GM23338 (cell line): ENCODE measurements at regions not wholly inside any gene's neighbourhood (a gene's known extent, or its start where the extent isn't known, plus 50 kb on each side); places are given as distances from the start of the nearest gene placed in this dataset.

Experiments
- ATAC-seq: fragments of 200-7000 bp; cut with Tn5 transposase; 3 replicates; pipeline ENCODE4 v1.9.1; 2020
- DNase-seq: peaks from one replicate; pipeline ENCODE4 v3.0.0-alpha.2; 2015; ENCODE audit warnings: low spot score
- H2AFZ ChIP-seq: fragments of 200-600 bp; sonication (generic); 2 replicates; pipeline ENCODE4 v1.8.0; 2016; ENCODE audit warnings: antibody characterized with exemption, mild to moderate bottlenecking, moderate library complexity
- H3F3A ChIP-seq: fragments of 200-600 bp; sonication (generic); replicated peaks from 2 replicates; pipeline ENCODE4 v1.8.0; 2017; ENCODE audit warnings: antibody characterized with exemption, mixed run types, low read depth
- H3K27ac ChIP-seq: fragments of 200-600 bp; sonication (generic); 2 replicates; pipeline ENCODE4 v1.6.1; 2016; ENCODE audit warnings: low read depth
- H3K27me3 ChIP-seq: fragments of 200-600 bp; sonication (generic); 2 replicates; pipeline ENCODE4 v1.8.0; 2016; ENCODE audit warnings: mild to moderate bottlenecking, mixed run types, moderate library complexity; ENCODE audit not compliant: insufficient read depth
- H3K36me3 ChIP-seq: fragments of 200-600 bp; sonication (generic); 2 replicates; pipeline ENCODE4 v1.8.0; 2016; ENCODE audit warnings: mild to moderate bottlenecking; ENCODE audit not compliant: insufficient read depth
- H3K4me1 ChIP-seq: fragments of 200-600 bp; sonication (generic); 2 replicates; pipeline ENCODE4 v1.8.0; 2016; ENCODE audit warnings: mild to moderate bottlenecking, moderate library complexity; ENCODE audit not compliant: insufficient read depth
- H3K4me2 ChIP-seq: fragments of 200-600 bp; sonication (generic); 2 replicates; pipeline ENCODE4 v1.7.1; 2017; ENCODE audit warnings: mixed run types
- H3K4me3 ChIP-seq: fragments of 200-600 bp; sonication (generic); 2 replicates; pipeline ENCODE4 v1.6.1; 2016; ENCODE audit warnings: mixed run types
- H3K79me2 ChIP-seq: fragments of 200-600 bp; sonication (generic); replicated peaks from 2 replicates; pipeline ENCODE4 v1.8.0; 2017; ENCODE audit warnings: mild to moderate bottlenecking; ENCODE audit not compliant: insufficient read depth
- H3K9me2 ChIP-seq: fragments of 200-600 bp; sonication (generic); 2 replicates; pipeline ENCODE4 v1.8.0; 2017; ENCODE audit not compliant: insufficient read depth
- H4K20me1 ChIP-seq: fragments of 200-600 bp; sonication (generic); replicated peaks from 2 replicates; pipeline ENCODE4 v1.8.0; 2017; ENCODE audit warnings: mild to moderate bottlenecking; ENCODE audit not compliant: insufficient read depth
- H3K27ac Mint-ChIP-seq: 2 replicates; pipeline ENCODE4 v1.8.0; 2020; ENCODE audit warnings: inconsistent platforms, mild to moderate bottlenecking, moderate library complexity, mixed read lengths
- H3K27me3 Mint-ChIP-seq: 3 replicates; pipeline ENCODE4 v1.8.0; 2022; ENCODE audit warnings: low read depth, mild to moderate bottlenecking, moderate library complexity, mixed read lengths, inconsistent platforms; ENCODE audit not compliant: insufficient read depth, poor library complexity
- H3K36me3 Mint-ChIP-seq: 3 replicates; pipeline ENCODE4 v1.8.0; 2021; ENCODE audit warnings: low read depth, mild to moderate bottlenecking, inconsistent platforms, moderate library complexity, mixed read lengths
- H3K4me1 Mint-ChIP-seq: 3 replicates; pipeline ENCODE4 v1.8.0; 2020; ENCODE audit warnings: mild to moderate bottlenecking, inconsistent platforms, mixed read lengths
- H3K4me3 Mint-ChIP-seq: 3 replicates; pipeline ENCODE4 v1.8.0; 2021; ENCODE audit warnings: moderate library complexity, mild to moderate bottlenecking, inconsistent platforms, mixed read lengths
- H3K9me3 Mint-ChIP-seq: 3 replicates; pipeline ENCODE4 v1.8.0; 2020; ENCODE audit warnings: moderate library complexity, mild to moderate bottlenecking, inconsistent platforms, mixed read lengths
- CREB1 ChIP-seq: fragments of 250-450 bp; sonication (Bioruptor Pico); IDR thresholded peaks from 2 replicates; pipeline ENCODE4 v1.5.0; 2020; ENCODE audit warnings: low read depth, mild to moderate bottlenecking, moderate library complexity
- CTCF ChIP-seq, 2 experiments: fragments of 200-600 bp in 1 of 2; sonication (generic) in 1 of 2; conservative IDR thresholded peaks; 2 replicates each; pipeline versions ENCODE4 v1.5.1 to v1.6.1; 2016 to 2017; ENCODE audit warnings: antibody characterized with exemption in 2 of 2, low read depth in 2 of 2, mild to moderate bottlenecking in 2 of 2, moderate library complexity in 1 of 2
- EZH2 ChIP-seq: fragments of 200-600 bp; sonication (generic); IDR thresholded peaks from one replicate; pipeline ENCODE4 v1.8.0; 2017; ENCODE audit warnings: antibody characterized with exemption, mild to moderate bottlenecking, low read depth; ENCODE audit not compliant: unreplicated experiment
- EZH2phosphoT487 ChIP-seq: fragments of 200-600 bp; sonication (generic); IDR thresholded peaks from one replicate; pipeline ENCODE4 v1.8.1; 2018; ENCODE audit warnings: antibody characterized with exemption; ENCODE audit not compliant: unreplicated experiment
- JUNB ChIP-seq: IDR thresholded peaks from one replicate; pipeline ENCODE4 v1.6.1; 2016; ENCODE audit warnings: antibody characterized with exemption; ENCODE audit not compliant: unreplicated experiment
- POLR2AphosphoS5 ChIP-seq: IDR thresholded peaks from 2 replicates; pipeline ENCODE4 v1.6.1; 2016; ENCODE audit warnings: antibody characterized with exemption, low read depth
- REST ChIP-seq: IDR thresholded peaks from one replicate; pipeline ENCODE4 v1.6.1; 2018; ENCODE audit warnings: antibody characterized with exemption; ENCODE audit not compliant: unreplicated experiment
- STAT1 ChIP-seq: IDR thresholded peaks from one replicate; pipeline ENCODE4 v1.6.1; 2016; ENCODE audit warnings: antibody characterized with exemption; ENCODE audit not compliant: unreplicated experiment
- ZNF331 ChIP-seq: fragments of 250-450 bp; sonication (Bioruptor Pico); IDR thresholded peaks from 2 replicates; pipeline ENCODE4 v1.5.0; 2020; ENCODE audit warnings: low read depth, mild to moderate bottlenecking, moderate library complexity
- TF ChIP-seq, protein P1 (sequence below): IDR thresholded peaks from 2 replicates; pipeline ENCODE4 v1.6.1; 2016; ENCODE audit warnings: antibody characterized with exemption

DNA sequence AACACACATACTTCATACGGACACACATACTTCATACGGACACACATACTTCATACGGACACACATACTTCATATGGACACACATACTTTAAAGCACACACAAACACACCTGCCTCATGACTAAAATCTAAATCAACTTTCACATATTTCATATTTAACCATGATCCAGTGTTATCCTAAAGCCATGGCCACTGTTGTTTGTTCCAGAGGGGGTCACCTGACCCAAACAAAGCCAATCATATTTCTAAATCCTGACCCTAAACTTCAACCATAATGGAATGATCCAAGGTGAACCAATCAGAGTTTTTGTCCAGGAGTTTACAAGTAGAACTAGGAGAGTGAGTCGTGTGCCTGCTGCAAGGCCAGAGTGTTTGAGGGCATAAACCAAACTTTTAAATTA, 97.2 kb upstream of the KIT start:
- H3K4me3 Mint-ChIP-seq, result no peak overlapping the region
- no peak overlapping the region for H3K27ac Mint-ChIP-seq
- H3F3A ChIP-seq, result no peaks in the 10 kb centered on the region
- H3K27me3 ChIP-seq, result no peaks in the 10 kb centered on the region
- H3K4me3 ChIP-seq, result no peak overlapping the region
- H2AFZ ChIP-seq, result no peak overlapping the region
- TF ChIP-seq CREB1 (CRISPR knock-in tag) (no peak), ZNF331 (no peak), JUNB (no peak), CTCF (conservative IDR thresholded peaks at IDR 0.05; ENCODE audit: low read depth in 2 of 2) (no peak), REST (no peak), STAT1 (no peak), EZH2 (no peak), EZH2phosphoT487 (no peak)
- TF ChIP-seq, protein P1, sequence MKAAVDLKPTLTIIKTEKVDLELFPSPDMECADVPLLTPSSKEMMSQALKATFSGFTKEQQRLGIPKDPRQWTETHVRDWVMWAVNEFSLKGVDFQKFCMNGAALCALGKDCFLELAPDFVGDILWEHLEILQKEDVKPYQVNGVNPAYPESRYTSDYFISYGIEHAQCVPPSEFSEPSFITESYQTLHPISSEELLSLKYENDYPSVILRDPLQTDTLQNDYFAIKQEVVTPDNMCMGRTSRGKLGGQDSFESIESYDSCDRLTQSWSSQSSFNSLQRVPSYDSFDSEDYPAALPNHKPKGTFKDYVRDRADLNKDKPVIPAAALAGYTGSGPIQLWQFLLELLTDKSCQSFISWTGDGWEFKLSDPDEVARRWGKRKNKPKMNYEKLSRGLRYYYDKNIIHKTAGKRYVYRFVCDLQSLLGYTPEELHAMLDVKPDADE, result no peak
- peaks cover 8% of the 10 kb centered on the region; the same call in 2 of the 3 replicates for H3K4me1 Mint-ChIP-seq
- H3K79me2 ChIP-seq, result no peaks in the 10 kb centered on the region
- no peak overlapping the region for H3K4me2 ChIP-seq
- DNase-seq (no peak), ATAC-seq (no peak)
- no peaks in the 10 kb centered on the region; the same call in 1 of the 2 replicates for H4K20me1 ChIP-seq
- H3K27me3 Mint-ChIP-seq, result peaks cover 2% of the 10 kb centered on the region
- no peak overlapping the region for H3K27ac ChIP-seq
- no peaks in the 10 kb centered on the region for H3K9me2 ChIP-seq
- H3K36me3 Mint-ChIP-seq, result no peaks in the 10 kb centered on the region
- H3K9me3 Mint-ChIP-seq, result no peaks in the 10 kb centered on the region
- no peaks in the 10 kb centered on the region for H3K36me3 ChIP-seq
- no peaks in the 10 kb centered on the region for H3K4me1 ChIP-seq

GRCh38 chr4:54561940-54562339, 95.8 kb upstream of the KIT start:
- Mint-ChIP-seq H3K27me3 (peaks cover 5% of the 10 kb centered on the region), H3K27ac (no peak overlapping the region), H3K4me3 (no peak overlapping the region), H3K4me1 (peaks cover 8% of the 10 kb centered on the region; the same call in 2 of the 3 replicates), H3K36me3 (no peaks in the 10 kb centered on the region), H3K9me3 (no peaks in the 10 kb centered on the region)
- Histone ChIP-seq H3K4me1 (no peaks in the 10 kb centered on the region), H2AFZ (peak overlapping the region; percentile 56; the same call in 1 of the 2 replicates), H3K79me2 (no peaks in the 10 kb centered on the region), H4K20me1 (no peaks in the 10 kb centered on the region; the same call in 1 of the 2 replicates), H3K27me3 (no peaks in the 10 kb centered on the region), H3K4me3 (no peak overlapping the region), H3K9me2 (no peaks in the 10 kb centered on the region), H3F3A (no peaks in the 10 kb centered on the region), H3K36me3 (no peaks in the 10 kb centered on the region), H3K4me2 (no peak overlapping the region), H3K27ac (no peak overlapping the region)
- DNase-seq (no peak), ATAC-seq (no peak; the same call in 2 of the 3 replicates)
- no peak for TF ChIP-seq POLR2AphosphoS5
- TF ChIP-seq, protein P1, result no peak
